ENCODE measurements at regions not wholly inside any gene's neighbourhood (a gene's known extent, or its start where the extent isn't known, plus 50 kb on each side); places are given as distances from the start of the nearest gene placed in this dataset.

GRCh38 chr12:60119327-60119726 lies 523.5 kb downstream of the SLC16A7 start:
- TF ChIP-seq EZH2 (IDR thresholded peaks at IDR 0.05; ENCODE audit: low read length, missing control alignments) (no peak), CTCF (conservative IDR thresholded peaks at IDR 0.05 in 1 of 2, IDR thresholded peaks at IDR 0.05 in 1 of 2; ENCODE audit: low read depth in 1 of 2, low read length in 2 of 2) (no peak)

Data from fibroblast of lung (primary cell).